ENCODE measurements at regions not wholly inside any gene's neighbourhood (a gene's known extent, or its start where the extent isn't known, plus 50 kb on each side); places are given as distances from the start of the nearest gene placed in this dataset.

DNA sequence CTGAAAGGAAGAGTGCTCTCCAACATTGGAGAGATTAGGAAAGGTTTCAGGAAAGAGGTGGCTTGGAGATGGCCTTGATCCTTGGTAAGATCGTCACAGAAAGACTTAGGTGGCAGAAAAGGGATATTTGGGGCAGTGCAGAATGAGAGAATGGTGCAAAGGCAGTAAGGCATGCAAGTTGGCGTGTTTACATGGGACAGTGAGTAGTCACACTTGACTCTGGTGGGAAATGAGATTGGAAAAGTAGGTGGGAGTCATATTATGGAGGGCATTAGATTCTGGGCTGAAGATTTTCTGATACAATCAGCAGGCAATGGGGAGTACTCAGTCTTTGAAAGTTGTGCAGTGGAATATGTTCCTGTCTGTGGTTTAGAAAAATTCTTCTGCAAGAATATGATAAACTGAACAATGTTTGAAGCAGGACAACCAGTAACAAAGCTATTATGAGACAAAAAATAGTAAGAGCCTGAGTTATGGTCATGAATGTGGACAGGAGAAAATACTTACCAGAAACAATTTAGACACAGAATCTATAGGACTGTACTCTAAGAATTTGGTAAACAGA is 76.2 kb upstream of the ANKRD55 start:
- TF ChIP-seq, protein P1, sequence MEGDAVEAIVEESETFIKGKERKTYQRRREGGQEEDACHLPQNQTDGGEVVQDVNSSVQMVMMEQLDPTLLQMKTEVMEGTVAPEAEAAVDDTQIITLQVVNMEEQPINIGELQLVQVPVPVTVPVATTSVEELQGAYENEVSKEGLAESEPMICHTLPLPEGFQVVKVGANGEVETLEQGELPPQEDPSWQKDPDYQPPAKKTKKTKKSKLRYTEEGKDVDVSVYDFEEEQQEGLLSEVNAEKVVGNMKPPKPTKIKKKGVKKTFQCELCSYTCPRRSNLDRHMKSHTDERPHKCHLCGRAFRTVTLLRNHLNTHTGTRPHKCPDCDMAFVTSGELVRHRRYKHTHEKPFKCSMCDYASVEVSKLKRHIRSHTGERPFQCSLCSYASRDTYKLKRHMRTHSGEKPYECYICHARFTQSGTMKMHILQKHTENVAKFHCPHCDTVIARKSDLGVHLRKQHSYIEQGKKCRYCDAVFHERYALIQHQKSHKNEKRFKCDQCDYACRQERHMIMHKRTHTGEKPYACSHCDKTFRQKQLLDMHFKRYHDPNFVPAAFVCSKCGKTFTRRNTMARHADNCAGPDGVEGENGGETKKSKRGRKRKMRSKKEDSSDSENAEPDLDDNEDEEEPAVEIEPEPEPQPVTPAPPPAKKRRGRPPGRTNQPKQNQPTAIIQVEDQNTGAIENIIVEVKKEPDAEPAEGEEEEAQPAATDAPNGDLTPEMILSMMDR (IDR thresholded peaks at IDR 0.05 in 4 of 5, conservative IDR thresholded peaks at IDR 0.05 in 1 of 5): no peak
- TF ChIP-seq POLR2A (IDR thresholded peaks at IDR 0.05): no peak

Measured in gastrocnemius medialis (tissue), 4 donors.